Hindlimb muscle (tissue), 1 donor: ENCODE measurements at regions not wholly inside any gene's neighbourhood (a gene's known extent, or its start where the extent isn't known, plus 50 kb on each side); places are given as distances from the start of the nearest gene placed in this dataset.

Source experiments
- DNase-seq: peaks from one replicate; pipeline ENCODE4 v3.0.0-alpha.2; 2013

DNA sequence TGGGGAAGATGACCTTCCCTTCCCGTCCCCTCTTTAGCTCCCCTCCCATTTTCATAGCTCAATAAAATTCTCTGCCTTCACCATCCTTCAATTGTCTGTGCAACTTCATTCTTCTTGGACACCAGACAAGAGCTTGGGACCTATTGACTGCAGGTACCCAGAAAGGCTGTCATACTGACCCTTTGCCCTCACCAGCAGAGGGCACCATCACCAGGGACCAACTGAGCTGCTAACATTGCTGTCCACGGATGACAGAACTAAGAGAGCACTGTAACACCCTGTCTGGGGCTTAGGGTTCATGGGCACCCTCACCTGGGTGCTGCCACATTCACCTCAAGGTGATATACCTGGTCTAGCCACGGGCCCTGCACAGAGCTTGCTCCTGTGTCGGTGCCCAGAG, 141.3 kb upstream of the VCX3B start:
- no peak for DNase-seq

- peak; percentile 4 for DNase-seq
Observed at GRCh38 chrX:8341814-8342590, 122.6 kb upstream of the VCX3B start.

GRCh38 chrX:8345473-8345872, 119.2 kb upstream of the VCX3B start:
- DNase-seq = no peak

GRCh38 chrX:8346060-8346459, 118.6 kb upstream of the VCX3B start:
- no peak for DNase-seq

- DNase-seq = no peak
Observed at GRCh38 chrX:8346892-8347291, 117.7 kb upstream of the VCX3B start.

DNA sequence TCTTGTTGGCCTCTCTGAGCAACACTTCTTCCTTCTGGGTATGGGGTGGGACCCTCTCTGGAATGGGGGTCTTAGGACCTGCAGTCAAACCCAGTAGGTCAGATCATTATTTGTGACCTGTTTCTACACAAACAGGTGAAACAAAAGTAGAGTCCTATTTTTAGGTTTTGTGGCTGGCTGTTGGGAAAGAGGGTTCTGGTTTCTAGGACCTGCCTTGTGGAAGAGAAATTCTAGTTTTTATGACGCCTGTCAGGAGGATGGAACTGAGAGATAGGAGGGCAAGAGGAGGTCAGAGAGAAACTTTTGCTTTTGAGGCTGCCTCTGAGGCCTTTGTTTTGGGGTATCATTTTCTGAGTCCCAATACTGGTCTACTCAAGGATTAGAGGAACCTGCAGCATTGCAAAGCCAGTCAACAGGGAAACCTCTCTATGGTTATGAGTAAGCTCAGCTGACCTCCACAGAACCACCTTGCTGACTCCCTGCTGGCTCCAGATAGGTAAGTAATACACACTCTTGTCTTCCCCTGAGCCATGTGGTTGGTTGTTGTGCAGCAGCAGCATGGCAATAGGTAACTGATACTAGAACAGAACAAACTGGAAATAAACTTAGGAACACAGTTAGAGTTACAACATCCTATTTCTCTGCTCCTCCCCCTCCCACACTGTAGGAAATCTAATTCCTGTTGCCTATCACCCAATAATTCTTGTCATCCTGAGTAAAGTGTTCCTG, 114.7 kb upstream of the VCX3B start:
- no peak for DNase-seq

DNA sequence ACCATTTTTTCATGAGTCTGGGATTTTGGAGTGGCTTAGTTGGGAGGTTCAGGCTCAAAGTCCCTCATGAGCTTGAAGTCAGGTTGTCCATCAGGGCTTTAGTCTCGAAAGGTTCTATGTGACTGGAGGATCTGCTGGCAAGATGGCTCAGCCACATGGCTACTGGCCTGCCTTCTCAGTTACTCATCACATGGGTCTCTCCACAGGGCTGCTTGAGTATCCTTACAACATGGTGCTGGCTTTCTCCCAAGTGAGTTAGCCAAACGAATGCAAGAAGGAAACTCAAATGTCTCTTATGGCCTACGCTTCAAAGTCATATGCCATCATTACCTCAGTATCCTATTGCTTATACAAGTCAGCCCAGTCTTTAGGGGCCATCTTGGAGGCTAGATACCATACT, 106.3 kb upstream of the VCX3B start:
- DNase-seq = no peak

DNA sequence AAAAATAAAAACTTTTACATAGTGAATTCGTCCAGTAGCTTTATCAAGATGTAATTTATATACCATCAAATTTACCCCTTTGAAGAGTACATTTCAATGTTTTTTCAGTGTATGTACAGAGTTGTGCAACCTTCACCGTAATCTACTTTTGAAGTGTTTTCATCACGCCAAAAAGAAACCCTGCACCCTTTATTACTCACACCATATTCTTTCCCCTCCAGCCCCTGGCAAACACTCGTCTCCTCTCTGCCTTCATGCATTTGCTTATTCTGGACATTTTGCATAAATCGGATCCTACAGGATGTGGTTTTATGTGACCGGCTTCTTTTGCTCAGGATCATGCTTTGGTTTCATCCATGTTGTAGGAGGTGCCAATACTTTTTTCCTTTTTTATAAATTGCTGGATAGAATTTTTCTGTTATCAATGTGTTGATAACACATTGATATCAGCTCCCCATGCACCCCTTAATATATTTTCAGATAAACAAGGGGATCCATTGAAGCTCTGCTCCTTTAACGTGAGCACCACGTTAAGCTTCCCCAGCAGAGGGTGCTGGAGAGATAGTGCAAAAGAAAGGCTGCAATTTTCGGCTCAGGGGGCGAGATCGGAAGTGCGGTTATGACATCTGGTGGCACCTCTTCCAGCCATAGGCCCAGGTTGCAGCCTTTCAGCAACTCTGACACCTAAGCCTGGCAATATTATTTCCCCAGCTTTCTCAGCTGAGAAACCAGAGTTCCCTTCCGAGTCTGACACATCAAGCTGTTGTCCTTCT, 100.1 kb upstream of the VCX3B start:
- no peak for DNase-seq

DNA sequence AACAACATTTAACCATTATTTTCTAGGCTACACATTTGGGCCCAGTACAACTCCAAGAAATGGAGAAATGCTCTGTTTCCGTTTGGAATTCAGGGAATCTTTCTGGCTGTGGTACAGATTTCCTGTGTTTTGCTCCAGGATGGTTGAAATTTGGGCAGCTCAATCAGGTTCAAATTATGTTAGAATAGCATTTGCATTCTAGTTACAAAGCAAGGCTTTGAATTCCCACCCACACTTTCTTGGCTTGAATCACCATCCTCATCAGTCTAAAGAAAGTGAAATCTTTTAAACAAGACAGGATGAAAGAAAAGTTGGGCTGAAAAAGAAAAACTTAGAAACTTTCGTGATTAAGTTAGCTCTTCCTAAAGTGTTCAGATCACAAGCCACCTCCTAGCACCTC, 98.1 kb upstream of the VCX3B start:
- DNase-seq = no peak

DNA sequence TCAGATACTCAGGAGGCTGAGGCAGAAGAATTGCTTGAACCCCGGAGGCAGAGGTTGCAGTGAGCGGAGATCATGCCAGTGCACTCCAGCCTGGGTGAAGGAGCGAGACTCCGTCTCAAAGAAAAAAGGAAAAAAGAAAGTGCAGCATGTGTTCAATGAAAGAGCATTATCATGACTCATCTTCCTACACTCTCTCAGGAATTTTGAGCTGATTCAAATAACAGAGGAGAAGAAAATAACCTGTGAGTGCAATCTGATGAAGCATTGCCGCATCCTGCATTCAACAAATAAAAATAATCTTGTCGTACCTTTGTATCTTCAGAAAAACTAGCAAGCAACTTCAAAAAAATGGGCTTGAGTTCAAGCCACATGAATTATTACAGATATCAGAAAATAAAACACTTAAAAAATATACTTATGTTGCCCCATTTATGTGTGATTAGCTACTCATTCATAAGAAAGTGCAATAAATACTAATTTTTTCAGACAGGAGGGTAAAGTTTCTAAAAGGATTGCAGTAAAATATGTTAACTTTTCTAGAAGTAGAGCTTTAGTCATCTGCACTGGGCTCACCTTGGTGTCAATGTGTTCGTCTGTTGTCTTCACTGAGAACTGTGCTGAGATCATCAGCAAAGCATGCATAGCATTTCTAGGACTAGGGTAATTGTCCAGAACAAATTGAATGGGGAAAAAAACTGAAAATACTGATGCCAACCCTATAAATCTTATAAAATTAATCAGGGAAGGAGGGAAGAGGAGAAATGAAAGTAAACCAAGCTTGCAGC, 90.4 kb upstream of the VCX3B start:
- no peak for DNase-seq

DNA sequence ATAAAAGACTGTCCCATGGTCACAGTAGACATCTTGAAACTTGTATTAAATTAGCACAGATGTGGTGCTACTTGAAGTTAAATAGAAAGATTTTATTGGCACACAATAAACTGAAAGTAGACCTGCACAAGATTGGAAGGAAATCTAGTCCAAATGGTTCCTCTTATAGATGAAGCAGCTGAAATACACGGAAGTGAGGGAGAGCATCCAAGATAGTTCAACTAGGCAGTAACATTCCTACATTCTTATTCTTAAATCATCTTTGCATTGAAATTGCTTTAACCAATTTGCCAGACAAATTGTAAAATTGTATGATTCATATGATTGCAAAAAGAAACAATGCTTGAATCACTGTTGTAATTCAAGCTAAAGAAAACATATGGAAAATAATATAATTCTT, 87.6 kb upstream of the VCX3B start:
- DNase-seq = no peak

- DNase-seq = no peak
Observed at GRCh38 chrX:8390771-8391170, 73.9 kb upstream of the VCX3B start.

DNA sequence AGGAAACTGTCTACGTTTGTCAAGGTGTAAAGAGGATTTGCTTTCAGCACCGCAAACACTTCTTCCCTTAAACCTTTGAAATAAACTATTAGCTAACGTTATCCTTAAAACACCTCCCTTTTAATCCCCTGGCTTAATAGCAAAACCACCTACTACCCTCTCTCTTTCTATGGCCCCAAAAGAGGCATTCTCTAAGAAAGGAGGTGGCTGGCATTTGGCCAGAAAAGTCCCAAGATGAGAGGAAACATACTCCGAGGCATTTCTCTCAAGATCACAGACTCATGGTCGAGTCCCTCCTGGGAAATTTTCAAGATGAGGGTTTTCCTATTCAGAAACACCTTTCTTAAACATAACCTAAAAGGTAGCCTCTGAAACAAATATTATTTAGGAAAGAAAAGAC, 60.6 kb upstream of the VCX3B start:
- no peak for DNase-seq

DNA sequence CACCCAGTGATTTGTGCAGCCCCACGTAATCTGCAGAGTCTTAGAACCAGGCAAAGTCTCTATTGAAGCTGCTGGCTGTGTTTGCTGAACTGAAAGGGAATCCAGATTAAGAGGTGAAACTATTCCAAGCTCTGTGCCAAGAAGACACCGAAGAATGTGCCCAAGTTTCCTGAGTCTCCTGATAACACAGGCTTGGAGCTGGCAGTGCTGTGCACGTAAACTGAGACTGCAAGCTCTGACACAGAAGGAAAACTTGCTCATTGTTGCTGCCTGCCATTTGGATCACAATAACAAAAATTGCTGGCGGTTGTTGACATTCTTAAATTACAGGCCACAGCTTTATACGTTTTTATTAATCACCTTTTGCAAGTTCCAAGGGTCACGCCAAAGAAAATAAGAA, 60.2 kb upstream of the VCX3B start:
- DNase-seq = no peak

DNA sequence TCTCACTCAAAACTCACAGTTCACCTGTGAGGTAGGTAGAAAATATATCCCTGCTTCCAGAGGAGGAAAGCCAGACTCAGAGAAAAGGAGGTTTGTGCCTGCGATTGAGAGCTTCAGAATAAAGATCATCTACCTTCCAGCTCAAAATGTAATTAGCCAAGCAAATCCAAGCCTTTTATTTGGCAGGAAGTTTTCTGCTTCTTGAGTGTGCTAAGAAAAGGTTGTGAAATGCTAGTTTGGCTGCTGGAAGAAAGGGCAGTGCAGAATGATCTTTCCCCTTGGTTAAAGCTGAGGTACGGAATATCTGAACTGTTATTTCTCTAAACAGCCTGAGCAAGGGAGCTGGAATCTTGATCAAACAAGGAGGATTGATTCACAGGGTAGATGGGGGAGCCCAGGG, 59.7 kb upstream of the VCX3B start:
- no peak for DNase-seq

GRCh38 chrX:8405631-8406030, 59.0 kb upstream of the VCX3B start:
- no peak for DNase-seq

GRCh38 chrX:8413279-8413678, 51.4 kb upstream of the VCX3B start:
- DNase-seq = no peak
